Right lobe of liver (tissue), 6 donors: ENCODE measurements at regions not wholly inside any gene's neighbourhood (a gene's known extent, or its start where the extent isn't known, plus 50 kb on each side); places are given as distances from the start of the nearest gene placed in this dataset.

Experiments used
- ATAC-seq, 4 donors: fragments of 200-7000 bp; cut with Tn5 transposase; one replicate each; pipeline ENCODE4 v1.9.1; 2020; ENCODE audit warnings: mild to moderate bottlenecking in 4 of 4, moderate library complexity in 4 of 4
- DNase-seq, 3 donors: peaks; one replicate each; pipeline ENCODE4 v3.0.0-alpha.2; 2020
- H3K27ac ChIP-seq, 3 donors: fragments of 200-600 bp; one replicate each; pipeline ENCODE4 v1.8.0; 2022
- H3K27me3 ChIP-seq, 2 donors: fragments of 200-600 bp; one replicate each; pipeline ENCODE4 v1.8.0; 2022
- H3K36me3 ChIP-seq, 4 donors: fragments of 200-600 bp; sonication (generic) in 1 of 4; one replicate each; pipeline versions ENCODE4 v1.5.1 to v1.8.0; 2017 to 2022; ENCODE audit warnings: control low read depth in 1 of 4
- H3K4me1 ChIP-seq, 4 donors: fragments of 200-600 bp; sonication (generic) in 1 of 4; one replicate each; pipeline versions ENCODE4 v1.5.1 to v1.8.0; 2017 to 2022; ENCODE audit warnings: control low read depth in 1 of 4
- H3K4me3 ChIP-seq, 3 donors: fragments of 200-600 bp; one replicate each; pipeline ENCODE4 v1.8.0; 2022
- H3K9me3 ChIP-seq, 4 donors: fragments of 200-600 bp; sonication (generic) in 1 of 4; one replicate each; pipeline versions ENCODE4 v1.5.1 to v1.8.0; 2017 to 2022; ENCODE audit warnings: control low read depth in 1 of 4
- POLR2A ChIP-seq: fragments of 450-650 bp; IDR thresholded peaks from one replicate; pipeline ENCODE4 v1.6.1; 2017; ENCODE audit warnings: antibody characterized with exemption, mild to moderate bottlenecking
- WGBS: methylation state at CpG from one replicate; pipeline ENCODE4 v1.1.6; 2018; ENCODE audit warnings: low coverage, low lambda C conversion rate; ENCODE audit not compliant: insufficient coverage; ENCODE audit errors: missing lambda C conversion rate; 5-methylcytosine and 5-hydroxymethylcytosine counted together
- intact Hi-C, 2 donors: fragments of 100-400 bp; cut with DNase I; formaldehyde crosslinking; loops; one replicate each; pipeline versions ENCODE4 v1.11.2 to v1.14.1; 2022
- TF ChIP-seq, protein P1 (sequence below), 4 donors: fragments of 200-600 bp in 3 of 4; fragments of 450-650 bp in 1 of 4; IDR thresholded peaks; one replicate each; pipeline versions ENCODE4 v1.5.1 to v1.8.0; 2016 to 2022; ENCODE audit warnings: antibody characterized with exemption in 4 of 4, mild to moderate bottlenecking in 2 of 4
- donor health status: DM: no; HTN: yes; CAD: no.
- donor health status: DM: no; HTN: no; CAD: no.
- donor health status: DM: no; HTN: no; CAD: no.
- donor health status: DM: no; HTN: yes; CAD: no.
- donor health status: DM: no; HTN: yes; CAD: no.

DNA sequence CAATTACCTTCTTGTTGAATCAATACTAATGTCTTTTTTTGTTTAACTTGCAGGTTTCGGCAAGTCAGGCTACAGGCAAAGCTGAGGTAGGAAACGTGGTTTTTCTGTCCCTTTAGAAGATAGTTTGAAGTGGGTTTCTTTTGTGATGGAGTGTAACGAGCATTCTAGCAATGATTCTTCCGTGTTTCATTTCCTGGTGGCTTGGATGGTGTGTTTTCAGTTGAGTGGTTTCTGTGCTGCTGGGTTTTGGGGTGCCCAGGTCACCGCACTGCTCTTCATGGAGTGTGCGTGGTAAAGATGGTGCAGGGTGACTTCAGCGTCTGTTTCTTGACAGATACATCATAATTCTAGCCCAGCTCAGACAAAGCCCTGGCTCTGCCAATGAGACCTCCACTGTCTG, 769.7 kb upstream of the EEF2KMT start:
- Histone ChIP-seq H3K9me3 (no peaks in the 10 kb centered on the region), H3K4me3 (no peak overlapping the region), H3K36me3 (no peaks in the 10 kb centered on the region), H3K27ac (no peak overlapping the region), H3K27me3 (no peaks in the 10 kb centered on the region), H3K4me1 (no peaks in the 10 kb centered on the region)
- no peak for TF ChIP-seq POLR2A
- TF ChIP-seq, protein P1, sequence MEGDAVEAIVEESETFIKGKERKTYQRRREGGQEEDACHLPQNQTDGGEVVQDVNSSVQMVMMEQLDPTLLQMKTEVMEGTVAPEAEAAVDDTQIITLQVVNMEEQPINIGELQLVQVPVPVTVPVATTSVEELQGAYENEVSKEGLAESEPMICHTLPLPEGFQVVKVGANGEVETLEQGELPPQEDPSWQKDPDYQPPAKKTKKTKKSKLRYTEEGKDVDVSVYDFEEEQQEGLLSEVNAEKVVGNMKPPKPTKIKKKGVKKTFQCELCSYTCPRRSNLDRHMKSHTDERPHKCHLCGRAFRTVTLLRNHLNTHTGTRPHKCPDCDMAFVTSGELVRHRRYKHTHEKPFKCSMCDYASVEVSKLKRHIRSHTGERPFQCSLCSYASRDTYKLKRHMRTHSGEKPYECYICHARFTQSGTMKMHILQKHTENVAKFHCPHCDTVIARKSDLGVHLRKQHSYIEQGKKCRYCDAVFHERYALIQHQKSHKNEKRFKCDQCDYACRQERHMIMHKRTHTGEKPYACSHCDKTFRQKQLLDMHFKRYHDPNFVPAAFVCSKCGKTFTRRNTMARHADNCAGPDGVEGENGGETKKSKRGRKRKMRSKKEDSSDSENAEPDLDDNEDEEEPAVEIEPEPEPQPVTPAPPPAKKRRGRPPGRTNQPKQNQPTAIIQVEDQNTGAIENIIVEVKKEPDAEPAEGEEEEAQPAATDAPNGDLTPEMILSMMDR (IDR thresholded peaks at IDR 0.05): no peak
- WGBS: 53% methylated on average over 7 of the region's 7 CpGs
- ATAC-seq: no peak
- intact Hi-C loops: no loop called here
- DNase-seq: no peak

DNA sequence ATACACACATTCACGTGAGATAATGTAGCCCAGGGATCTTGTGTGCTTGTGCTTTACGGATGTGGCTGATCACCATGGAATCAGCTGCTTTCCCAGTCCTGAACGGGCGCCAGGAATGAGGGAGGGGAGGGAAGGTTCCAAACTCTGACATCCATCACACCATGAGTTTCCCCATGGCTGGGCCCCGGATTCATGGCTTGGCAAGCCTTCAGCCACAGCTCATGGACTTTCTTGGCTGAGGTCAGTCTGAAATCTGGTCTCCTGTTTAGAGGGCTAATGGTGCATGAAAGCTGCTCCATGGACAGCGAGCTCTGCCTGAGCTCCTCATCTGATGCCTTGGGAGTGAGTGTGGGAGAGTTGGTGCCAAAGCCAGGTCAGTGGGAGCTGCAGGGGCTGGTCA, 767.6 kb upstream of the EEF2KMT start:
- DNase-seq (no peak), ATAC-seq (no peak)
- intact Hi-C loops: no loop called here
- no peaks in the 10 kb centered on the region for H3K9me3 ChIP-seq
- no peaks in the 10 kb centered on the region for H3K36me3 ChIP-seq
- H3K27ac ChIP-seq: no peak overlapping the region
- no peak overlapping the region for H3K4me3 ChIP-seq
- H3K4me1 ChIP-seq: no peaks in the 10 kb centered on the region
- 51% methylated on average over 2 of the region's 6 CpGs for WGBS
- TF ChIP-seq POLR2A: no peak
- TF ChIP-seq, protein P1 (IDR thresholded peaks at IDR 0.05): no peak
- no peaks in the 10 kb centered on the region for H3K27me3 ChIP-seq

DNA sequence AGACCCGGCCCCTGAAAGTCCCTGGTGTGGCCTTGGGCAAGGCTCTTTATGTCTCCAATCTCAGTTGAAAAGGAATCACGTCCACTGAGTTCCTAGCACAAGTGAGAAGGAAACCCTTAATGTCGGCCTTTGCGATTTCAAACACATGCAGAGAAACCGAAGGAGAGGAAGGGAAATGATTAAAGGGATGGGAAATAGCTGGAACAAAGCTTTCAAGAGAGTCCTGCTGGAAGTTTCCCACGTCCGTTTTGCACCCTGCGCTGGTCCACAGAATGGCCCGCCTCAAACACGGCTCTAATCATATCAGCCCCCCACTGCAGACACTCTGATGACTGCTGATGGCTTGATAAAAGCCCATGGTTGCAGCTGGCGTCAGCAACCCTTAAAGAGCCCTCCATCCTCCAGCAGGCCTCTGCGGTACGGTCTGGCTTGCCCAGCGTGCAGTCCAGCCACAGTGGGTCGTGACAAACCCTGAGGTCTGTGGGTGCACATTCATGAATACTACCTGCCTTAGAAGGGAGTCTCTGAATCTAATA, 765.5 kb upstream of the EEF2KMT start:
- ATAC-seq (no peak), DNase-seq (no peak)
- intact Hi-C loops: no loop called here
- Histone ChIP-seq H3K27ac (no peak overlapping the region), H3K4me1 (no peaks in the 10 kb centered on the region), H3K9me3 (no peaks in the 10 kb centered on the region), H3K27me3 (no peaks in the 10 kb centered on the region), H3K36me3 (no peaks in the 10 kb centered on the region), H3K4me3 (no peak overlapping the region)
- TF ChIP-seq POLR2A: no peak
- TF ChIP-seq, protein P1 (IDR thresholded peaks at IDR 0.05): no peak
- WGBS: 39% methylated on average over 9 of the region's 15 CpGs

DNA sequence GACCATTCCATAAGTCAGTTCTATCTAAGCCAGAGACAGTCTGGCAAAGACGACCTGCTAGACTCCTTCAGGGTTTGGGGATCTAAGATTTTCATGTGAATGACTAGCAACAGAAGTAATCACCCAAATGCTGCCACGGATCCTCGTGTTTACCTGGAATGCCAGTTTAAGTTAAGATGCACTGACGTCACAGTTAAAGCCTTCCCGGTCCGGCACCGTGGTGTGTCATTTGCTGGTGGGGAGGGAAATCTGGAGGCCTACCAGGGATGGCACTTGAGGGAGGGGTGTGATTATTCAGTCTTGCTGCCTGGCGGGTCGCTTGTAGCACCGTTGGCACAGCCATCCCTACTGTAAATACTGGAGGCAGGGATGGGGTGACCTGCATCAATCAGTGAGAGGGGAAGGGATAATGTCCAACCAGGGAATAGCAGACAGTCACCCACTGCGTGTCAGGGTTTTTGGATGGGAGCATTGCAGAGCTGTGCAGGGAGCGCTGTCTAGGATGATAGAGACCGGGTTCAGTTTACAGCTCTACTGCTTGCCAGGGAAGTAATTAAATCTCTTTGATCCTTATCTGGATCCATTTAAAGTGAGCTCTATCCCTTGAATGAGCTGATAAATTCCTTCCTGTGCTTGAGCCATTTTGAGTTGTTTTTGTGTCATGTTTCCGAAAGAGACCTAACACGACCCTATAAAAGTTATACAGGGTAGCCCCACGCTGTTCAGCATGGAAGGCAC, 764.7 kb upstream of the EEF2KMT start:
- no peak overlapping the region for H3K27ac ChIP-seq
- H3K27me3 ChIP-seq: no peaks in the 10 kb centered on the region
- 57% methylated on average over 10 of the region's 16 CpGs for WGBS
- H3K4me1 ChIP-seq: no peaks in the 10 kb centered on the region
- DNase-seq: no peak
- H3K36me3 ChIP-seq: no peaks in the 10 kb centered on the region
- H3K9me3 ChIP-seq: no peaks in the 10 kb centered on the region
- TF ChIP-seq, protein P1 (IDR thresholded peaks at IDR 0.05): no peak
- TF ChIP-seq POLR2A: no peak
- no peak overlapping the region for H3K4me3 ChIP-seq
- ATAC-seq: no peak
- intact Hi-C loops: no loop called here
